H1 (cell line): ENCODE measurements at regions not wholly inside any gene's neighbourhood (a gene's known extent, or its start where the extent isn't known, plus 50 kb on each side); places are given as distances from the start of the nearest gene placed in this dataset.

Experiments used
- HDAC6 ChIP-seq: IDR thresholded peaks from one replicate; pipeline ENCODE4 v1.7.1; 2012; ENCODE audit warnings: low read depth, mild to moderate bottlenecking, inconsistent platforms, low read length, moderate library complexity
- RBBP5 ChIP-seq: IDR thresholded peaks from 2 replicates; pipeline ENCODE4 v1.7.1; 2012; ENCODE audit warnings: low read depth, mild to moderate bottlenecking, inconsistent platforms, low read length, moderate library complexity, borderline replicate concordance
- SP4 ChIP-seq: IDR thresholded peaks from 2 replicates; pipeline ENCODE4 v1.6.1; 2012; ENCODE audit warnings: low read length, inconsistent platforms

- TF ChIP-seq HDAC6 (no peak), RBBP5 (no peak), SP4 (no peak)
These were observed 543.0 kb downstream of the SPRY1 start (continued) for GRCh38 chr4:123939621-123940020.
